Keratinocyte (primary cell): ENCODE measurements at regions not wholly inside any gene's neighbourhood (a gene's known extent, or its start where the extent isn't known, plus 50 kb on each side); places are given as distances from the start of the nearest gene placed in this dataset.

Experiments
- EZH2 ChIP-seq: IDR thresholded peaks from one replicate; pipeline ENCODE4 v1.6.1; 2012; ENCODE audit warnings: inconsistent platforms, mild to moderate bottlenecking, low read length, moderate library complexity
- TF ChIP-seq, protein P1 (sequence below), 3 experiments: IDR thresholded peaks in 1 of 3; conservative IDR thresholded peaks in 1 of 3; optimal IDR thresholded peaks in 1 of 3; 2 replicates in 2 of 3; 3 replicates in 1 of 3; pipeline versions ENCODE3 to v1.5.1; 2011; ENCODE audit warnings: low read length in 3 of 3, mild to moderate bottlenecking in 3 of 3, moderate library complexity in 2 of 3, control low read depth in 1 of 3, inconsistent platforms in 1 of 3; ENCODE audit not compliant: insufficient read depth in 2 of 3; ENCODE audit errors: extremely low read depth in 1 of 3

DNA sequence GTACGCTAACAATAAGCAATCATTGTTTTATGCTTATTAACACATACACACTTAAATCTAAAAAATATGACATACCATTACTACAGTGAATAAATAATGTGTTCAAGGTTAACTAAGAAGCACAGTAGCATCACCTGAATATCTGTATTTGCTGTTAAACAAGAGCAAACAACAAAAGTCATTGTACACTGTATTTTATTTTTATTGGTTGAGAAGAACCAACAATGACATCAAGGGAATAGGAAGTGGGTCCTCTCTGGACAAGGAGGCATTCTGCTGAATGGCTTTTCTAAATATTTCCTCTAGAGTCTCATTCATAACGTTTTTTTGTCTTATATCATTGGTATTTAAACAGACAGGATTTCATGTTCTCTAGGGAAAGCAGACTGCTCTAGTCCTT, 460.4 kb downstream of the CDH9 start:
- TF ChIP-seq, protein P1, sequence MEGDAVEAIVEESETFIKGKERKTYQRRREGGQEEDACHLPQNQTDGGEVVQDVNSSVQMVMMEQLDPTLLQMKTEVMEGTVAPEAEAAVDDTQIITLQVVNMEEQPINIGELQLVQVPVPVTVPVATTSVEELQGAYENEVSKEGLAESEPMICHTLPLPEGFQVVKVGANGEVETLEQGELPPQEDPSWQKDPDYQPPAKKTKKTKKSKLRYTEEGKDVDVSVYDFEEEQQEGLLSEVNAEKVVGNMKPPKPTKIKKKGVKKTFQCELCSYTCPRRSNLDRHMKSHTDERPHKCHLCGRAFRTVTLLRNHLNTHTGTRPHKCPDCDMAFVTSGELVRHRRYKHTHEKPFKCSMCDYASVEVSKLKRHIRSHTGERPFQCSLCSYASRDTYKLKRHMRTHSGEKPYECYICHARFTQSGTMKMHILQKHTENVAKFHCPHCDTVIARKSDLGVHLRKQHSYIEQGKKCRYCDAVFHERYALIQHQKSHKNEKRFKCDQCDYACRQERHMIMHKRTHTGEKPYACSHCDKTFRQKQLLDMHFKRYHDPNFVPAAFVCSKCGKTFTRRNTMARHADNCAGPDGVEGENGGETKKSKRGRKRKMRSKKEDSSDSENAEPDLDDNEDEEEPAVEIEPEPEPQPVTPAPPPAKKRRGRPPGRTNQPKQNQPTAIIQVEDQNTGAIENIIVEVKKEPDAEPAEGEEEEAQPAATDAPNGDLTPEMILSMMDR (optimal IDR thresholded peaks at IDR 0.05 in 1 of 3, IDR thresholded peaks at IDR 0.05 in 1 of 3, conservative IDR thresholded peaks at IDR 0.05 in 1 of 3; ENCODE audit: extremely low read depth in 1 of 3, insufficient read depth in 2 of 3, low read length in 3 of 3): no peak
- no peak for TF ChIP-seq EZH2
